ENCODE measurements at regions not wholly inside any gene's neighbourhood (a gene's known extent, or its start where the extent isn't known, plus 50 kb on each side); places are given as distances from the start of the nearest gene placed in this dataset.

- no peak for TF ChIP-seq POLR2A (IDR thresholded peaks at IDR 0.05)
- TF ChIP-seq CTCF (IDR thresholded peaks at IDR 0.05), result no peak
- TF ChIP-seq POLR2AphosphoS5 (IDR thresholded peaks at IDR 0.05), result no peak
Measured at GRCh38 chr5:68930139-68930538, 163.7 kb upstream of the SLC30A5 start.

Measured in transverse colon (tissue), 4 donors.